Activated T-cell treated with anti-CD3 and anti-CD28 coated beads for 48 hours (primary cell): ENCODE measurements at regions not wholly inside any gene's neighbourhood (a gene's known extent, or its start where the extent isn't known, plus 50 kb on each side); places are given as distances from the start of the nearest gene placed in this dataset.
"Not testable (repeated sequence)": the region's sequence is repeated elsewhere in the genome, so short reads cannot be mapped to it uniquely, and the experiment has no call there.

Experiments used
- DNase-seq: peaks from one replicate; pipeline ENCODE4 v3.0.0-alpha.2; 2020; ENCODE audit warnings: low read depth

- DNase-seq, result no peak
These were observed 284.9 kb downstream of the C1D start for GRCh38 chr2:67777836-67778429.

GRCh38 chr2:67780841-67781240 is 282.0 kb downstream of the C1D start:
- not testable (repeated sequence) for DNase-seq

GRCh38 chr2:67782443-67782842 is 280.4 kb downstream of the C1D start:
- no peak for DNase-seq

- no peak for DNase-seq
These were observed 279.8 kb downstream of the C1D start for GRCh38 chr2:67783026-67783425.

- no peak for DNase-seq
These were observed 272.2 kb downstream of the C1D start for GRCh38 chr2:67790622-67791021.

- no peak for DNase-seq
These were observed 270.6 kb downstream of the C1D start for GRCh38 chr2:67792191-67792590.

GRCh38 chr2:67792681-67793091 is 270.1 kb downstream of the C1D start:
- DNase-seq, result no peak

GRCh38 chr2:67797801-67798540 is 264.8 kb downstream of the C1D start:
- no peak for DNase-seq

- DNase-seq, result no peak
These were observed 264.2 kb downstream of the C1D start for GRCh38 chr2:67798541-67799160.

GRCh38 chr2:67799886-67800285 is 262.9 kb downstream of the C1D start:
- DNase-seq, result no peak

GRCh38 chr2:67802291-67802690 is 260.5 kb downstream of the C1D start:
- no peak for DNase-seq

- no peak for DNase-seq
These were observed 260.0 kb downstream of the C1D start for GRCh38 chr2:67802824-67803223.

GRCh38 chr2:67806816-67807215 is 256.0 kb downstream of the C1D start:
- no peak for DNase-seq

- no peak for DNase-seq
These were observed 254.7 kb downstream of the C1D start for GRCh38 chr2:67808112-67808511.

- no peak for DNase-seq
These were observed 250.1 kb downstream of the C1D start for GRCh38 chr2:67812682-67813081.

GRCh38 chr2:67823726-67824125 is 239.1 kb downstream of the C1D start:
- DNase-seq, result no peak

GRCh38 chr2:67824186-67824585 is 238.6 kb downstream of the C1D start:
- DNase-seq, result no peak

GRCh38 chr2:67825476-67825875 is 237.3 kb downstream of the C1D start:
- no peak for DNase-seq

- no peak for DNase-seq
These were observed 234.7 kb downstream of the C1D start for GRCh38 chr2:67828066-67828465.

GRCh38 chr2:67829470-67829869 is 233.3 kb downstream of the C1D start:
- no peak for DNase-seq

GRCh38 chr2:67833632-67834031 is 229.2 kb downstream of the C1D start:
- DNase-seq, result no peak

- DNase-seq, result no peak
These were observed 228.3 kb downstream of the C1D start for GRCh38 chr2:67834482-67834881.

GRCh38 chr2:67835266-67835665 is 227.5 kb downstream of the C1D start:
- no peak for DNase-seq

GRCh38 chr2:67836866-67837265 is 225.9 kb downstream of the C1D start:
- no peak for DNase-seq
